ENCODE measurements at regions not wholly inside any gene's neighbourhood (a gene's known extent, or its start where the extent isn't known, plus 50 kb on each side); places are given as distances from the start of the nearest gene placed in this dataset.

GRCh38 chr18:68454511-68455228, 260.2 kb downstream of the TMX3 start:
- POLR2A ChIA-PET, result no interaction called here
- BruUV-seq (replicated peaks), result no TSS peak
- Histone ChIP-seq H3K9me3 (ENCODE audit: control insufficient read depth, insufficient read depth, low read depth, low read length) (no peaks in the 10 kb centered on the region), H3K27ac (ENCODE audit: low read length) (no peak overlapping the region), H3K27me3 (ENCODE audit: control insufficient read depth, insufficient read depth, low read length) (no peaks in the 10 kb centered on the region), H3K4me1 (ENCODE audit: control insufficient read depth, insufficient read depth, low read length) (no peaks in the 10 kb centered on the region), H3K4me3 (ENCODE audit: low read depth in 2 of 2, low read length in 2 of 2) (no peak overlapping the region), H3K36me3 (ENCODE audit: control insufficient read depth, insufficient read depth, low read length) (no peaks in the 10 kb centered on the region)
- TF ChIP-seq REST (IDR thresholded peaks at IDR 0.05; ENCODE audit: insufficient read depth in 1 of 2, low read depth in 2 of 2, low read length in 1 of 2) (no peak), CTCF (IDR thresholded peaks at IDR 0.05) (no peak), POLR2AphosphoS5 (IDR thresholded peaks at IDR 0.05; ENCODE audit: low read depth, low read length) (no peak), SIN3A (IDR thresholded peaks at IDR 0.05; ENCODE audit: borderline replicate concordance, insufficient read depth, low read depth, low read length) (no peak), TCF7L2 (IDR thresholded peaks at IDR 0.05; ENCODE audit: low read depth, low read length) (no peak)
- intact Hi-C loops (cut with micrococcal nuclease; ENCODE audit: unreplicated experiment) (no loop called here), in situ Hi-C loops (cut with HindIII; ENCODE audit: low pct_unique_long_range_greater_than_20kb, low sequenced_read_pairs) (no loop called here)
- CTCF ChIA-PET, result no interaction called here
- DNase-seq (ENCODE audit: low read depth, low spot score) (no peak), ATAC-seq (no peak)

GRCh38 chr18:68449292-68449691, 265.6 kb downstream of the TMX3 start:
- H3K27me3 ChIP-seq (ENCODE audit: control insufficient read depth, insufficient read depth, low read length), result no peaks in the 10 kb centered on the region
- no peaks in the 10 kb centered on the region for H3K9me3 ChIP-seq (ENCODE audit: control insufficient read depth, insufficient read depth, low read depth, low read length)
- in situ Hi-C loops (cut with HindIII; ENCODE audit: low pct_unique_long_range_greater_than_20kb, low sequenced_read_pairs), result no loop called here
- H3K36me3 ChIP-seq (ENCODE audit: control insufficient read depth, insufficient read depth, low read length), result no peaks in the 10 kb centered on the region
- ATAC-seq (no peak), DNase-seq (ENCODE audit: low read depth, low spot score) (no peak)
- ChIA-PET POLR2A (no interaction called here), CTCF (no interaction called here)
- H3K4me3 ChIP-seq (ENCODE audit: low read depth in 2 of 2, low read length in 2 of 2), result no peak overlapping the region
- no TSS peak for BruUV-seq (replicated peaks)
- TF ChIP-seq SIN3A (IDR thresholded peaks at IDR 0.05; ENCODE audit: borderline replicate concordance, insufficient read depth, low read depth, low read length), result no peak
- no peak for TF ChIP-seq POLR2AphosphoS5 (IDR thresholded peaks at IDR 0.05; ENCODE audit: low read depth, low read length)
- no peak for TF ChIP-seq CTCF (IDR thresholded peaks at IDR 0.05)
- TF ChIP-seq TCF7L2 (IDR thresholded peaks at IDR 0.05; ENCODE audit: low read depth, low read length), result no peak
- TF ChIP-seq REST (IDR thresholded peaks at IDR 0.05; ENCODE audit: insufficient read depth in 1 of 2, low read depth in 2 of 2, low read length in 1 of 2), result no peak
- no peaks in the 10 kb centered on the region for H3K4me1 ChIP-seq (ENCODE audit: control insufficient read depth, insufficient read depth, low read length)
- intact Hi-C loops (cut with micrococcal nuclease; ENCODE audit: unreplicated experiment), result no loop called here
- no peak overlapping the region for H3K27ac ChIP-seq (ENCODE audit: low read length)
